ENCODE measurements at regions not wholly inside any gene's neighbourhood (a gene's known extent, or its start where the extent isn't known, plus 50 kb on each side); places are given as distances from the start of the nearest gene placed in this dataset.

- no peak for TF ChIP-seq CTCF (conservative IDR thresholded peaks at IDR 0.05; ENCODE audit: low read length)
- no peak for TF ChIP-seq EZH2phosphoT487 (IDR thresholded peaks at IDR 0.05; ENCODE audit: borderline replicate concordance, low read depth, low read length)
Measured at GRCh38 chr18:40413160-40413559, 1541.9 kb upstream of the PIK3C3 start.
